ENCODE measurements at regions not wholly inside any gene's neighbourhood (a gene's known extent, or its start where the extent isn't known, plus 50 kb on each side); places are given as distances from the start of the nearest gene placed in this dataset.

- H3K36me3 ChIP-seq (ENCODE audit: control insufficient read depth in 4 of 4, insufficient read depth in 3 of 4, low read depth in 1 of 4, low read length in 3 of 4) = no peaks in the 10 kb centered on the region
- no peaks in the 10 kb centered on the region for H3K4me1 ChIP-seq (ENCODE audit: control insufficient read depth in 4 of 4, insufficient read depth in 4 of 4, low read length in 3 of 4)
- no peak overlapping the region for H3K27ac ChIP-seq (ENCODE audit: low read depth in 1 of 2, low read length in 2 of 2)
- WGBS = 77% methylated on average over 1 of the region's 1 CpG
- H3K9me3 ChIP-seq (ENCODE audit: control insufficient read depth in 4 of 4, low read length in 3 of 4) = no peaks in the 10 kb centered on the region
- DNase-seq (ENCODE audit: low spot score) = no peak
- no peak overlapping the region for H3K9ac ChIP-seq (ENCODE audit: low read depth in 1 of 2, low read length in 2 of 2)
- TF ChIP-seq ZBTB33 (IDR thresholded peaks at IDR 0.05) (no peak), EGR1 (IDR thresholded peaks at IDR 0.05; ENCODE audit: low read depth in 2 of 2) (no peak), TAF1 (conservative IDR thresholded peaks at IDR 0.05) (no peak), SP1 (IDR thresholded peaks at IDR 0.05) (no peak), GABPA (IDR thresholded peaks at IDR 0.05 in 1 of 2, conservative IDR thresholded peaks at IDR 0.05 in 1 of 2) (no peak), FOXA1 (IDR thresholded peaks at IDR 0.05) (no peak), FOXA2 (IDR thresholded peaks at IDR 0.05) (no peak), HNF4A (conservative IDR thresholded peaks at IDR 0.05) (no peak), REST (IDR thresholded peaks at IDR 0.05) (no peak)
- H3K27me3 ChIP-seq (ENCODE audit: control insufficient read depth in 4 of 4, insufficient read depth in 4 of 4, low read length in 3 of 4) = no peaks in the 10 kb centered on the region
- no peak overlapping the region for H3K4me3 ChIP-seq (ENCODE audit: low read depth in 1 of 3, low read length in 3 of 3)
Observed at GRCh38 chr16:59090541-59090940, 356.4 kb upstream of the GOT2 start.

GRCh38 chr16:59088431-59088830 is 354.3 kb upstream of the GOT2 start:
- Histone ChIP-seq H3K4me1 (ENCODE audit: control insufficient read depth in 4 of 4, insufficient read depth in 4 of 4, low read length in 3 of 4) (no peaks in the 10 kb centered on the region), H3K9ac (ENCODE audit: low read depth in 1 of 2, low read length in 2 of 2) (no peak overlapping the region), H3K4me3 (ENCODE audit: low read depth in 1 of 3, low read length in 3 of 3) (no peak overlapping the region), H3K9me3 (ENCODE audit: control insufficient read depth in 4 of 4, low read length in 3 of 4) (no peaks in the 10 kb centered on the region), H3K27me3 (ENCODE audit: control insufficient read depth in 4 of 4, insufficient read depth in 4 of 4, low read length in 3 of 4) (no peaks in the 10 kb centered on the region), H3K27ac (ENCODE audit: low read depth in 1 of 2, low read length in 2 of 2) (no peak overlapping the region), H3K36me3 (ENCODE audit: control insufficient read depth in 4 of 4, insufficient read depth in 3 of 4, low read depth in 1 of 4, low read length in 3 of 4) (no peaks in the 10 kb centered on the region)
- no peak for TF ChIP-seq FOXA2 (IDR thresholded peaks at IDR 0.05)
- TF ChIP-seq SP1 (IDR thresholded peaks at IDR 0.05) = no peak
- no peak for TF ChIP-seq GABPA (IDR thresholded peaks at IDR 0.05 in 1 of 2, conservative IDR thresholded peaks at IDR 0.05 in 1 of 2)
- no peak for TF ChIP-seq TAF1 (conservative IDR thresholded peaks at IDR 0.05)
- TF ChIP-seq EGR1 (IDR thresholded peaks at IDR 0.05; ENCODE audit: low read depth in 2 of 2) = no peak
- TF ChIP-seq CTCF (IDR thresholded peaks at IDR 0.05; ENCODE audit: low read depth, low read length, missing input control) = no peak
- 94% methylated on average over 8 of the region's 8 CpGs for WGBS
- DNase-seq (ENCODE audit: low spot score) = no peak

- TF ChIP-seq FOXA2 (IDR thresholded peaks at IDR 0.05) = no peak
- no peak for TF ChIP-seq FOXA1 (IDR thresholded peaks at IDR 0.05)
- no peak for TF ChIP-seq REST (IDR thresholded peaks at IDR 0.05)
- TF ChIP-seq JUND (IDR thresholded peaks at IDR 0.05) = no peak
- Histone ChIP-seq H3K9ac (ENCODE audit: low read depth in 1 of 2, low read length in 2 of 2) (no peak overlapping the region), H3K27me3 (ENCODE audit: control insufficient read depth in 4 of 4, insufficient read depth in 4 of 4, low read length in 3 of 4) (no peaks in the 10 kb centered on the region), H3K27ac (ENCODE audit: low read depth in 1 of 2, low read length in 2 of 2) (no peak overlapping the region), H3K4me1 (ENCODE audit: control insufficient read depth in 4 of 4, insufficient read depth in 4 of 4, low read length in 3 of 4) (no peaks in the 10 kb centered on the region), H3K9me3 (ENCODE audit: control insufficient read depth in 4 of 4, low read length in 3 of 4) (no peaks in the 10 kb centered on the region), H3K4me3 (ENCODE audit: low read depth in 1 of 3, low read length in 3 of 3) (no peak overlapping the region), H3K36me3 (ENCODE audit: control insufficient read depth in 4 of 4, insufficient read depth in 3 of 4, low read depth in 1 of 4, low read length in 3 of 4) (no peaks in the 10 kb centered on the region)
- WGBS = 68% methylated on average over 3 of the region's 3 CpGs
- no peak for DNase-seq (ENCODE audit: low spot score)
Observed at GRCh38 chr16:59087641-59088040, 353.5 kb upstream of the GOT2 start.

Measured in liver (tissue), 8 donors.